ENCODE measurements at regions not wholly inside any gene's neighbourhood (a gene's known extent, or its start where the extent isn't known, plus 50 kb on each side); places are given as distances from the start of the nearest gene placed in this dataset.

GRCh38 chr2:6216234-6216633, 524.0 kb downstream of the SOX11 start:
- DNase-seq: no peak

- no peak for DNase-seq
Measured at GRCh38 chr2:6218926-6219325, 526.7 kb downstream of the SOX11 start.

- DNase-seq: no peak
Measured at GRCh38 chr2:6219906-6220305, 527.7 kb downstream of the SOX11 start.

DNA sequence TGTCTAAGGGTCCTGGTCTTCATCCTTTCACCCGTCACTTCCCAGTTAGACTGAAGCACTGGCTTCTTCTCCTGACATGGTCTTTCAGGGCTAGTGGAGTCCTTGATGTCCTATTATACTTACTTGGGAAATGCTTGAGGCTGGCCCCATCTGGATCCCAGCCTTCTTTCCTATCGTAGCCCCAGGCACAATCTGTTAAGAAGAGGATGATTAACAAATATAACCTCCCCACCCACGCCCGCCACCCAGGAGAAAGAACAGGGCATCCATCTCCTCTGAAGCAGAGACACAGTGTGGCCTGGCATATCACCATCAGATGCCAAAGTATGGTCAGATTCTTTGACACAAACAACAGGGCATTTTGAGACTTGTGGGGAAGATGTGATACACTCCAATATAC, 530.1 kb downstream of the SOX11 start:
- DNase-seq: no peak

DNA sequence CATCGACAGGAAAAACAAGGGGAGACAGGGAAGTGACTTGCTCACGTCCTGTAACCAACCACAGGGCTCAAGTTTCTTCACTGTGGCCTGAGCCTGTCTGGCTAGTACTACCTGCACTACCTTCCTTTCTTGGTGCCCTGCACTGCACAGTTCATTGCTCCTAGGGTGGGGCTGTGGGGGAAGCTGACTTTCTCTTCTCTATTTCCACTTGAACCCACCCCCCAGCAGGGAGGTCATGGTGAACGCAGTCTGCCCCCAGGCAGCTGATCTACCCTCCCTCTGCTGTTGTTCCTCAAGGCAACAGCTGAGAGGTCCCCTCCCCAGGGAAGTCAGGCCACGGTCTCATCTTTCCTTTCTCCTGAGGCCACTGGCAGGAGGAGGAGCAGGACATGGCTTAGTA, 532.1 kb downstream of the SOX11 start:
- DNase-seq: no peak

- DNase-seq: no peak
Measured at GRCh38 chr2:6228251-6228650, 536.1 kb downstream of the SOX11 start.

- no peak for DNase-seq
Measured at GRCh38 chr2:6231166-6231565, 539.0 kb downstream of the SOX11 start.

GRCh38 chr2:6233993-6234392, 541.8 kb downstream of the SOX11 start:
- no peak for DNase-seq

- DNase-seq: no peak
Measured at GRCh38 chr2:6234702-6235101, 542.5 kb downstream of the SOX11 start.

DNA sequence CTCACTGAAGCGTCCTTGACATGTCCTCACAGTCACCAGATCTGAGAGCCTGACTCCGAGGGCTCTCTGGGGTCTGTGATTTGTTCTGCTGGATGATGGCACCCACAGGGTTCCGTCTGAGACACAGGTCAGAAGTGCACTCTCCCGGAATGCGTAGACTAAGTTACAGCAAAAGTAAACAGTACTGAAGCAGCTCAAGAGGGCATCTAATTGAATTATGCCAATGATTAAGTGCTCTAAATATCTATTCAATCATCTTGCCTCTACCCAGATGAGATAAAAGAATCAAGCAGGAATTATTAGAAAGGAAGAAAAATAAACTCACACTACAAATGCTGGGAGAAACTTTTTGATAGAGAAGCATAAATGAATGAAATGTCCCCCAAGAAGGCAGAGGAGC, 544.1 kb downstream of the SOX11 start:
- no peak for DNase-seq

GRCh38 chr2:6237039-6237660, 545.0 kb downstream of the SOX11 start:
- DNase-seq: no peak

DNA sequence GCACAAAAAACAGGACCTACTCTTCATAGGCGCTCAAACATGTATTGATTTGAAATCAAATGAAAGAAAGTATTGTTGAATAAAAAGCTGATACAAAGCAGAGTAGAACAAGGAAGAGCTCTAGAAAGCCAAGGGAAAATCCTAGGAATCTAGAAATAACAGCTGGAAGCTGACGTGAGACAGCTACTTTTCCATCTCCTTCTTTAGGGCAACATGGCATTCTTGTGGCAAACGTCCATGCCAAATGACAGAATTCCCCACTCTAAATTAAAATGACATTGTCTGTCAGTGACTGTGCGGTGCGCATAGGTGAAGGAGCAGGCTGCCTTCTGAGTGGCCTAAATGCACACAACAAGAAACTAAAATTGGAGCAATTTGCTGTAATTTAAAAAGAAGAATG, 557.4 kb downstream of the SOX11 start:
- DNase-seq: no peak

DNA sequence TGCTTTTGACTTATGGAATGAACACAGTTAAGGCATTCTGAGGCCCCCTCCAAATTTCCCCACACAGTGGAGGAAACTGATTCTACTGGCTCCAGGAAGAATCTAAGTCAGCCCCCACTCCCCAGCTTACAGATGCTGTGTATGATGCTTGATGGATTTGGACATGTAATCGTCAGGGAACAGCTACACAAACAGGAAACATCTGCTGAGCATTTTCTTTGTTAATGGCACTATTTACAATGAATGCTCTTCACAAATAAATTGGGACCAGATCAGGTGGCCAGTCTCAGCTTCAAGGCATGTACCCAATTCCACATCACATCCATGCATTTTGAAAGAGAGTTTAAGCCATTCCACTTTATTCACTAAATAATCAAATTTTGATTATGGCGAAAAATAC, 562.3 kb downstream of the SOX11 start:
- peak; percentile 51 for DNase-seq

- DNase-seq: no peak
Measured at GRCh38 chr2:6264198-6264597, 572.0 kb downstream of the SOX11 start.

GRCh38 chr2:6281524-6281923, 584.2 kb downstream of the CMPK2 start:
- no peak for DNase-seq

DNA sequence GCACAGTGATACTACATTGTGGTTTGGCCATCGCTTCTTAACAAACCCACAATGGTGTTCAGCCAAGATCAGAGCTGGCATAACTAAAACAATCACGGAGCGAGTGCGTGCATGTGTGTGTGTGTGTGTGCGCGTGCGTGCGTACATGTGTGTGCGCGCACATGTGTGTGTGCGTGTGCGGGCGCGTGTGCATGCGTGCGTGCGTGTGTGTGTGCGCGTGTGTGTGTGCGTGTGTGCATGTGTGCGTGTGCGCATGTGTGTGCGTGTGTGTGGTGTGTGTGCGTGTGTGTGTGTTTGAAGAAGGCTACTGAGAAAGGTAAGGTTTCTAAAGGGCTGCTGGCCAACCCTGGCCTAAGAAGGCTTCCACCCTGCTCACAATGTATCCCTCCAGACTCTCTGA, 582.4 kb downstream of the CMPK2 start:
- DNase-seq: no peak

- no peak for DNase-seq
Measured at GRCh38 chr2:6287406-6287805, 578.3 kb downstream of the CMPK2 start.

- no peak for DNase-seq
Measured at GRCh38 chr2:6288791-6289190, 576.9 kb downstream of the CMPK2 start.

GRCh38 chr2:6290217-6291015, 575.3 kb downstream of the CMPK2 start:
- no peak for DNase-seq

DNA sequence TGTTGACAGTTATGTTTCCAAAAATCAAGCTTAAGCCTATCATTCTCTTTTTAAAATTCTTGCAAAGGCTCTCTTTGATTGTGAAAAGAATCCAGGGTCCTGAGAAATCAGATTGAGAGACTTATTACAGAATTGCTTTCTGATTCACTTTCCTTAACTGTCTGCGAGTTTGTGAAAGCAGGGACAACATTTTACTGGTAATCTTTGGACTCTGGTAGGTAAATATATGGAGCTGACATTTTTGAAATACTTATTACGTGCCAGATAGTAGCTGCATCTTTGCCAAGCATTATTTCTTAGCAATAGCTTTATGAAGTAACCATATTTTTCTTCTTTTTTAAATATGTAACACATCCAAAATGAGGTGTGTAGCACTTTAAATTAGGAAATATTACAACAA, 570.9 kb downstream of the CMPK2 start:
- no peak for DNase-seq

- DNase-seq: no peak
Measured at GRCh38 chr2:6297238-6297637, 568.5 kb downstream of the CMPK2 start.

GRCh38 chr2:6301426-6301825, 564.3 kb downstream of the CMPK2 start:
- DNase-seq: no peak

DNA sequence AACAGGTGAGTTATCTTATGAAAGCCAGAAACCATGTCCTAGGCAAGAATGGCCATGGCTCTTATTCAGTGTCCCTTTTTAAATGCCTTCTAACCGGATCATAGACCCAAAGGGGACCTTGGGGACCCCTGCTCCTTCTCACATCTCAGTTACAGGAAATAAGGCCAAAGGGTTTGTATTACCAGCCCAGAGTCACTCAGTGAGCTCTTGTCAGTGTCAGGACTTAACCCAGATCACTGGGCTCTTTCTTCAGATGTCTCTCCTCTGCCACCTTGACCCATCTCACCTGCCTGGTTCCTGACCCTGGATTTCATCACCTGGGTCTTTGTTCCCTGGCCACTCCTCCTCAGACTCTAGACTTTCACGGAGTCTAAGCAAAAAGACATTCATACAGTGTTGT, 556.7 kb downstream of the CMPK2 start:
- no peak for DNase-seq

DNA sequence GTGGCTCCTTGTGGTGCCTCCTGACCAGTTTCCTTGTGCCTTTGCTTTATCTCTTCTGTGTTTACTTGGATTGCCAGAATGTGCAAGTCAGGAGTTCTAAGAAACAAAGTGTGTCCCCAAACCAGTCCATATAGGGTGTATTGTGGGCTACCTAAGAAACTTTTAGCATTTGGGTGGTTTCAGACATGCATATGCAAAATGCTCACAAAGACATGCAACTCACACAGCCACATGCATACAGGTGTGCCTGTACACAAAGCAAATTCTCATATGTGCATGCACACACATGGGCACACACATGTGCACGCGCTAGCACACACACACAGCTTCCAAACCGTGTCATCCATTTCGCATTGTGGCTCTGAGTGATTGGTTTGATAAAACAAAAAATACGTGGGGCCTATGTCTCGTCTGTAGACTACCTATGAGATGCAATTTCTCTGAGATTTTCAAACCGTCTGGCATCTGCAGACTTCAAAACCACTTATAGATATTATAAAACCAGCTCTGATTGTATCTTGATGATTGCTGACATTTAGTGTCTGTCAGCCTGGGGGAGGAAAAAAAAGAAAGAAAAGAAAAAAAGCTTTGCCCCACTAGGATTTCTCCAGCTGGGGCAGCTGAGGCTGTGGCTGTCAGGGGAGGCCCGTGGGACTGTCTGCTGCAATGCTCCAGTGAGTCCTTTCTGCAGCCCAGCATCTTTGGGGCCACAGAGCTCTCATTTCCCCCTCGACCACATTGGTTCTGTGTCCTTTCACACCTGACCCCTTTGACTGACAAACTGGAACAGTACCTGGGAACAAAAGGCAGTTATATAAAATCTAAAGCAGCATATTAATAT, 556.1 kb downstream of the CMPK2 start:
- no peak for DNase-seq

Measured in NCI-H1092 (cell line).